ENCODE measurements at regions not wholly inside any gene's neighbourhood (a gene's known extent, or its start where the extent isn't known, plus 50 kb on each side); places are given as distances from the start of the nearest gene placed in this dataset.

DNA sequence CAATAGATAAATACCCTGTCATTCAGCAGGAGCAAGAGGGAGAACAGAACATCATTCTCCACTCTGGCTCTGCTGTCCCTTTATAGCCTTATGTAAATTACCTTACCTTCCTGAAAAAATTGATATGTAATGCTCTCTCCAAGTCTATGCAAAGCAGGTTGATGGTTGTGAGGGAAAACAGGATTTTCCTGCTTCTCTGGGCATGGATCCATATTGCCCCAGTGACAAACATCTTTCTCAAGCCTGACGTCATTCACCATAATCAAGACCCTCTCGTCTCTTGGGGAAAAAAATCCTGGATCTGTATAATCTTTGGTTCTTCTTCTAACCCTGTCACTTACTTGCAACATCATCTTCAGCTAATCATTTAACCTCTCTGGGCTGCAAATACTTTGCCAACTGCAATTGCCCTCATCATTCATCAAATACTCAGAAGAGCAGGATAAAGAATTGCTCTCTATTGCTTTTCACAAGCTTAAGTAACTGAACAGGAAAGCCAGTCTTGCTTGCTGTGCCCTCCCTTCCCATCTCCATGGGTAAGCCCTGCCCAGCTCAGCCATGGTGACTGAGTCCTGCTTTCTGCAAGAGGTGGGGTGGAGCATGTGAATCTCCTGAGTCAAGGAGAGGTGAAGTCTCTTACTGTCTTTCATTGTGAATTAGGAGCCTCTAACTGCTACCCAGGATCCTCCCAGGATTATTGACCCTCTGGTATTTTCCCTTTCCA is 123.7 kb upstream of the KLF7 start:
- TF ChIP-seq, protein P1, sequence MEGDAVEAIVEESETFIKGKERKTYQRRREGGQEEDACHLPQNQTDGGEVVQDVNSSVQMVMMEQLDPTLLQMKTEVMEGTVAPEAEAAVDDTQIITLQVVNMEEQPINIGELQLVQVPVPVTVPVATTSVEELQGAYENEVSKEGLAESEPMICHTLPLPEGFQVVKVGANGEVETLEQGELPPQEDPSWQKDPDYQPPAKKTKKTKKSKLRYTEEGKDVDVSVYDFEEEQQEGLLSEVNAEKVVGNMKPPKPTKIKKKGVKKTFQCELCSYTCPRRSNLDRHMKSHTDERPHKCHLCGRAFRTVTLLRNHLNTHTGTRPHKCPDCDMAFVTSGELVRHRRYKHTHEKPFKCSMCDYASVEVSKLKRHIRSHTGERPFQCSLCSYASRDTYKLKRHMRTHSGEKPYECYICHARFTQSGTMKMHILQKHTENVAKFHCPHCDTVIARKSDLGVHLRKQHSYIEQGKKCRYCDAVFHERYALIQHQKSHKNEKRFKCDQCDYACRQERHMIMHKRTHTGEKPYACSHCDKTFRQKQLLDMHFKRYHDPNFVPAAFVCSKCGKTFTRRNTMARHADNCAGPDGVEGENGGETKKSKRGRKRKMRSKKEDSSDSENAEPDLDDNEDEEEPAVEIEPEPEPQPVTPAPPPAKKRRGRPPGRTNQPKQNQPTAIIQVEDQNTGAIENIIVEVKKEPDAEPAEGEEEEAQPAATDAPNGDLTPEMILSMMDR (IDR thresholded peaks at IDR 0.05) = no peak
- no peak for TF ChIP-seq POLR2A (IDR thresholded peaks at IDR 0.05)

All from heart left ventricle (tissue), 13 donors.